H9 (cell line): ENCODE measurements at regions not wholly inside any gene's neighbourhood (a gene's known extent, or its start where the extent isn't known, plus 50 kb on each side); places are given as distances from the start of the nearest gene placed in this dataset.

Experiments
- DNase-seq: peaks from one replicate; pipeline ENCODE4 v3.0.0-alpha.2; 2017
- H2AFZ ChIP-seq: one replicate; pipeline ENCODE4 v1.6.1; 2013; ENCODE audit warnings: mild to moderate bottlenecking, low read length, control low read depth, moderate library complexity
- H2AK5ac ChIP-seq: 2 replicates; pipeline ENCODE4 v1.6.1; 2013; ENCODE audit warnings: low read length, control low read depth, mixed read lengths; ENCODE audit not compliant: insufficient read length
- H2BK120ac ChIP-seq: one replicate; pipeline ENCODE4 v1.6.1; 2013; ENCODE audit warnings: low read depth, mild to moderate bottlenecking, low read length, control low read depth, inconsistent platforms; ENCODE audit not compliant: poor library complexity, severe bottlenecking
- H2BK12ac ChIP-seq: 2 replicates; pipeline ENCODE4 v1.6.1; 2013; ENCODE audit warnings: low read length, control low read depth, mixed read lengths, low read depth; ENCODE audit not compliant: insufficient read length
- H2BK15ac ChIP-seq: 2 replicates; pipeline ENCODE4 v1.6.1; 2013; ENCODE audit warnings: low read depth, low read length, control low read depth
- H2BK20ac ChIP-seq: one replicate; pipeline ENCODE4 v1.6.1; 2013; ENCODE audit warnings: low read depth, mild to moderate bottlenecking, low read length, control low read depth, inconsistent platforms; ENCODE audit not compliant: poor library complexity, severe bottlenecking
- H2BK5ac ChIP-seq: 2 replicates; pipeline ENCODE4 v1.6.1; 2013; ENCODE audit warnings: low read length, control low read depth, mixed read lengths; ENCODE audit not compliant: insufficient read length
- H3K14ac ChIP-seq: 2 replicates; pipeline ENCODE4 v1.6.1; 2013; ENCODE audit warnings: low read length, control low read depth; ENCODE audit not compliant: insufficient read depth
- H3K18ac ChIP-seq: 2 replicates; pipeline ENCODE4 v1.6.1; 2013; ENCODE audit warnings: low read depth, mild to moderate bottlenecking, mixed read lengths, low read length, control low read depth; ENCODE audit not compliant: insufficient read length
- H3K23ac ChIP-seq: 2 replicates; pipeline ENCODE4 v1.6.1; 2013; ENCODE audit warnings: low read length, control low read depth, mixed read lengths, low read depth; ENCODE audit not compliant: insufficient read length
- H3K23me2 ChIP-seq: 2 replicates; pipeline ENCODE4 v1.6.1; 2013; ENCODE audit warnings: low read depth, mild to moderate bottlenecking, mixed read lengths, low read length, control low read depth; ENCODE audit not compliant: insufficient read length, poor library complexity, severe bottlenecking
- H3K27ac ChIP-seq: 2 replicates; pipeline ENCODE4 v1.5.1; 2013; ENCODE audit warnings: low read length, control low read depth, mixed read lengths, low read depth; ENCODE audit not compliant: insufficient read length
- H3K27me3 ChIP-seq: 2 replicates; pipeline ENCODE4 v1.6.1; 2013; ENCODE audit warnings: low read length, control low read depth, inconsistent platforms; ENCODE audit not compliant: insufficient read depth
- H3K4ac ChIP-seq: 2 replicates; pipeline ENCODE4 v1.6.1; 2013; ENCODE audit warnings: low read depth, mild to moderate bottlenecking, control low read depth, inconsistent platforms, low read length, moderate library complexity
- H3K4me1 ChIP-seq: 2 replicates; pipeline ENCODE4 v1.6.1; 2013; ENCODE audit warnings: low read length, control low read depth, inconsistent platforms; ENCODE audit not compliant: insufficient read depth
- H3K4me2 ChIP-seq: 2 replicates; pipeline ENCODE4 v1.6.1; 2013; ENCODE audit warnings: low read length, control low read depth, mixed read lengths; ENCODE audit not compliant: insufficient read length, insufficient read depth
- H3K56ac ChIP-seq: 2 replicates; pipeline ENCODE4 v1.6.1; 2013; ENCODE audit warnings: low read depth, mild to moderate bottlenecking, mixed read lengths, low read length, control low read depth; ENCODE audit not compliant: insufficient read length
- H3K79me1 ChIP-seq: 2 replicates; pipeline ENCODE4 v1.6.1; 2013; ENCODE audit warnings: low read depth, mild to moderate bottlenecking, moderate library complexity, low read length, control low read depth, inconsistent platforms; ENCODE audit not compliant: insufficient read depth, poor library complexity, severe bottlenecking
- H3K79me2 ChIP-seq: 2 replicates; pipeline ENCODE4 v1.6.1; 2013; ENCODE audit warnings: low read length, control low read depth, inconsistent platforms; ENCODE audit not compliant: insufficient read depth
- H3K9ac ChIP-seq: 2 replicates; pipeline ENCODE4 v1.6.1; 2013; ENCODE audit warnings: low read length, control low read depth, mixed read lengths; ENCODE audit not compliant: insufficient read length; ENCODE audit errors: extremely low read depth
- H3K9me3 ChIP-seq: one replicate; pipeline ENCODE4 v1.6.1; 2013; ENCODE audit warnings: low read depth, low read length, inconsistent platforms; ENCODE audit not compliant: control insufficient read depth
- H3T11ph ChIP-seq: one replicate; pipeline ENCODE4 v1.6.1; 2013; ENCODE audit warnings: mild to moderate bottlenecking, low read length, control low read depth, inconsistent platforms
- H4K20me1 ChIP-seq: one replicate; pipeline ENCODE4 v1.6.1; 2013; ENCODE audit not compliant: control insufficient read depth, insufficient read length, insufficient read depth
- H4K5ac ChIP-seq: 2 replicates; pipeline ENCODE4 v1.6.1; 2013; ENCODE audit warnings: low read depth, mild to moderate bottlenecking, mixed read lengths, low read length, control low read depth; ENCODE audit not compliant: insufficient read length
- H4K8ac ChIP-seq: replicated peaks from 2 replicates; pipeline ENCODE4 v1.6.1; 2013; ENCODE audit warnings: low read length, control low read depth, mixed read lengths, low read depth; ENCODE audit not compliant: insufficient read length
- H4K91ac ChIP-seq: 2 replicates; pipeline ENCODE4 v1.6.1; 2013; ENCODE audit warnings: low read depth, mild to moderate bottlenecking, moderate library complexity, mixed read lengths, low read length, control low read depth; ENCODE audit not compliant: insufficient read length
- H3K27ac Mint-ChIP-seq, 3 experiments: 2 replicates in 2 of 3; 3 replicates in 1 of 3; pipeline ENCODE4 v1.8.0; 2020 to 2021; ENCODE audit warnings: mixed read lengths in 3 of 3, mild to moderate bottlenecking in 1 of 3, moderate library complexity in 1 of 3
- H3K27me3 Mint-ChIP-seq: 2 replicates; pipeline ENCODE4 v1.8.0; 2021; ENCODE audit warnings: low read depth, mild to moderate bottlenecking, moderate library complexity, mixed read lengths
- H3K36me3 Mint-ChIP-seq, 3 experiments: 2 replicates in 2 of 3; 3 replicates in 1 of 3; pipeline ENCODE4 v1.8.0; 2020 to 2021; ENCODE audit warnings: low read depth in 3 of 3, mixed read lengths in 3 of 3; ENCODE audit not compliant: insufficient read depth in 1 of 3
- H3K4me1 Mint-ChIP-seq, 2 experiments: 2 replicates each; pipeline ENCODE4 v1.8.0; 2020; ENCODE audit warnings: mixed read lengths in 2 of 2
- H3K4me3 Mint-ChIP-seq, 2 experiments: 2 replicates in 1 of 2; 3 replicates in 1 of 2; pipeline ENCODE4 v1.8.0; 2020 to 2021; ENCODE audit warnings: mild to moderate bottlenecking in 2 of 2, mixed read lengths in 2 of 2, moderate library complexity in 1 of 2
- H3K9me3 Mint-ChIP-seq, 2 experiments: 2 replicates in 1 of 2; 3 replicates in 1 of 2; pipeline ENCODE4 v1.8.0; 2020; ENCODE audit warnings: mild to moderate bottlenecking in 2 of 2, mixed read lengths in 2 of 2, moderate library complexity in 1 of 2
- WGBS: extraction: QIAGEN DNeasy Blood & Tissue Kit; methylation state at CpG from one replicate; pipeline ENCODE4 v1.1.7; 2013; ENCODE audit warnings: missing lambda C conversion rate, low lambda C conversion rate, mixed read lengths; ENCODE audit not compliant: insufficient read length; ENCODE audit errors: extremely low coverage; 5-methylcytosine and 5-hydroxymethylcytosine counted together
- TF ChIP-seq, protein P1 (sequence below): fragments of 200-600 bp; sonication (generic); conservative IDR thresholded peaks from 3 replicates; pipeline ENCODE4 v1.8.0; 2021; ENCODE audit warnings: antibody characterized with exemption, mild to moderate bottlenecking

DNA sequence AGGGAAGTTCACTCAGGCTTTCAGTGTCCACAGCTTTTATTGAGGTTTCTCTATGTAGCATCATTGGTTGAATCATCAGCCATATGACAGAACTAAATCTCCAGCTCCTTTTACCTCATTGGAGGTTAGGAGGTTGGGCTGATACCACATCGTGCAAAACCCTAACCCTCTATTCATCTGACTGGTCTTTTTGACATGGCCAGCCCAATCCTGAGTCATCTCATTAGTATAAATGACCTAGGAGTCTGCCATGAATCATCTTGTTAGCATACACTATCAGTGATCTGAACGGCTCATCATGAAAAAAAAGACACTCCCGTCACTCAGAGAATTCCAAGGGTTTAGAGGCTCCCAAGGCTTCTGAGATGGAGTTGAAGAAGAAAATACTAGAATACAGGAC, 669.8 kb upstream of the POT1 start:
- Mint-ChIP-seq H3K27ac (no peak overlapping the region), H3K4me3 (no peak overlapping the region), H3K4me1 (peaks cover 0 to 4% of the 10 kb centered on the region in 2 experiments; a peak in 1 of 4 replicates), H3K27me3 (no peaks in the 10 kb centered on the region), H3K9me3 (no peaks in the 10 kb centered on the region), H3K36me3 (no peaks in the 10 kb centered on the region)
- TF ChIP-seq, protein P1, sequence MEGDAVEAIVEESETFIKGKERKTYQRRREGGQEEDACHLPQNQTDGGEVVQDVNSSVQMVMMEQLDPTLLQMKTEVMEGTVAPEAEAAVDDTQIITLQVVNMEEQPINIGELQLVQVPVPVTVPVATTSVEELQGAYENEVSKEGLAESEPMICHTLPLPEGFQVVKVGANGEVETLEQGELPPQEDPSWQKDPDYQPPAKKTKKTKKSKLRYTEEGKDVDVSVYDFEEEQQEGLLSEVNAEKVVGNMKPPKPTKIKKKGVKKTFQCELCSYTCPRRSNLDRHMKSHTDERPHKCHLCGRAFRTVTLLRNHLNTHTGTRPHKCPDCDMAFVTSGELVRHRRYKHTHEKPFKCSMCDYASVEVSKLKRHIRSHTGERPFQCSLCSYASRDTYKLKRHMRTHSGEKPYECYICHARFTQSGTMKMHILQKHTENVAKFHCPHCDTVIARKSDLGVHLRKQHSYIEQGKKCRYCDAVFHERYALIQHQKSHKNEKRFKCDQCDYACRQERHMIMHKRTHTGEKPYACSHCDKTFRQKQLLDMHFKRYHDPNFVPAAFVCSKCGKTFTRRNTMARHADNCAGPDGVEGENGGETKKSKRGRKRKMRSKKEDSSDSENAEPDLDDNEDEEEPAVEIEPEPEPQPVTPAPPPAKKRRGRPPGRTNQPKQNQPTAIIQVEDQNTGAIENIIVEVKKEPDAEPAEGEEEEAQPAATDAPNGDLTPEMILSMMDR = no peak
- no peaks in the 10 kb centered on the region for H3K79me1 ChIP-seq
- H3K27me3 ChIP-seq = no peaks in the 10 kb centered on the region
- H2AK5ac ChIP-seq = no peak overlapping the region
- H2BK12ac ChIP-seq = no peak overlapping the region
- H4K20me1 ChIP-seq = no peaks in the 10 kb centered on the region
- H3K56ac ChIP-seq = no peak overlapping the region
- no peak for DNase-seq
- no peak overlapping the region for H2BK20ac ChIP-seq
- H3K23me2 ChIP-seq = no peaks in the 10 kb centered on the region
- H2BK15ac ChIP-seq = no peak overlapping the region
- H3K9ac ChIP-seq = no peak overlapping the region
- no peak overlapping the region for H4K8ac ChIP-seq
- H3K4me2 ChIP-seq = no peak overlapping the region
- H3K4me1 ChIP-seq = no peaks in the 10 kb centered on the region
- H2BK120ac ChIP-seq = no peak overlapping the region
- no peaks in the 10 kb centered on the region for H3K79me2 ChIP-seq
- no CpG with 5 or more reads among the region's 3 CpGs for WGBS
- H3K4ac ChIP-seq = no peak overlapping the region
- no peak overlapping the region for H2AFZ ChIP-seq
- H3K18ac ChIP-seq = no peak overlapping the region
- H3T11ph ChIP-seq = no peak overlapping the region
- no peak overlapping the region for H4K5ac ChIP-seq
- H2BK5ac ChIP-seq = no peak overlapping the region
- H3K14ac ChIP-seq = no peak overlapping the region
- no peak overlapping the region for H3K23ac ChIP-seq
- H4K91ac ChIP-seq = no peak overlapping the region
- no peaks in the 10 kb centered on the region for H3K9me3 ChIP-seq
- H3K27ac ChIP-seq = no peak overlapping the region
